ENCODE measurements at regions not wholly inside any gene's neighbourhood (a gene's known extent, or its start where the extent isn't known, plus 50 kb on each side); places are given as distances from the start of the nearest gene placed in this dataset.
"Not testable (repeated sequence)": the region's sequence is repeated elsewhere in the genome, so short reads cannot be mapped to it uniquely, and the experiment has no call there.

DNA sequence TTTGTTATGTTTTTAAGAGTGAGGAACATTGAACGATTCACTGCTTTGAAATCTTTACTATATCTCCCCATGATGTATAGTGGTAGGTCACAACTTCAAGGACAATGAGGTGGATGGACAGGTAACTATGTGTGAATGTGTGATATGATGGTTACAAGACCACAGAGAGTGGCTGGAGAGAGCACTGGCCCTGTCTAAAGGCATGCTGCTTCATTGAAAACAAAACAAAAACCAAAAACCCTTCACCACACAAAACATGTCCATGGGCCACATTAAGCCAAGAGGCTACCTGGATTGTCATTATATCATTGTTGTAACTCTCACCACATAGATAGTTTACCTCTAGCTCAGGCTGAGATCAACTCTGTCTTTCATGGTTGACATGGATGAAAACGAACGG is 180.6 kb upstream of the TENT5A start:
- no peak overlapping the region for H3K27ac ChIP-seq (ENCODE audit: low read length)

GRCh38 chr6:81932448-81932847 is 180.0 kb upstream of the TENT5A start:
- H3K27me3 ChIP-seq (ENCODE audit: insufficient read depth, low read length); H3K4me1 ChIP-seq (ENCODE audit: insufficient read depth, low read length); H3K36me3 ChIP-seq (ENCODE audit: insufficient read depth, low read depth, low read length); H3K9me3 ChIP-seq (ENCODE audit: insufficient read depth, low read depth, low read length); H3K9ac ChIP-seq (ENCODE audit: low read depth, low read length); H3K4me3 ChIP-seq (ENCODE audit: low read length); H3K27ac ChIP-seq (ENCODE audit: low read length): not testable (repeated sequence)

More for the DNA sequence above, 180.6 kb upstream of the TENT5A start:
- H3K4me3 ChIP-seq (ENCODE audit: low read length), result no peak overlapping the region
- no peaks in the 10 kb centered on the region for H3K9me3 ChIP-seq (ENCODE audit: insufficient read depth, low read depth, low read length)
- no peaks in the 10 kb centered on the region for H3K4me1 ChIP-seq (ENCODE audit: insufficient read depth, low read length)
- no peak overlapping the region for H3K9ac ChIP-seq (ENCODE audit: low read depth, low read length)
- H3K27me3 ChIP-seq (ENCODE audit: insufficient read depth, low read length), result no peaks in the 10 kb centered on the region
- no peaks in the 10 kb centered on the region for H3K36me3 ChIP-seq (ENCODE audit: insufficient read depth, low read depth, low read length)

DNA sequence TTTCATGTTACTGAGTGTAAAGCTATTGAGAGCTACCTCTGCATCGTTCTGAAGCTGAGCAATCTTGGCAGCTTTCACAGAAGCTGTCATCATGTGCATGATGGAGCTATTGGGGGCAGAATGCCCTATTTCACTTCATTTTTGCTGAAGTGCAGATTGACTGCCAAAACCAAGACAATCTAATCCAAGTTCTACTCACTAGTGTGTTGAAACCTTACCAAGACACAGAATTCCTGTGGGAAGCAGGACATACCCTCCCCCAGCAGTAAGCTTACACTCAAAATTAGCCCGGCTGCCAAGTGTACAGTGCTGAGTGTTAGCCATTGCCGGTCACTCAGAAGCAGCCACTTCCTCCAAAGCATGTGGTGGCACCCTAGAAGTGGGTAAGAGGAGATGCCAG is 177.3 kb upstream of the TENT5A start:
- H3K9me3 ChIP-seq (ENCODE audit: insufficient read depth, low read depth, low read length), result no peaks in the 10 kb centered on the region
- no peaks in the 10 kb centered on the region for H3K27me3 ChIP-seq (ENCODE audit: insufficient read depth, low read length)
- H3K36me3 ChIP-seq (ENCODE audit: insufficient read depth, low read depth, low read length), result no peaks in the 10 kb centered on the region
- no peak overlapping the region for H3K27ac ChIP-seq (ENCODE audit: low read length)
- no peak overlapping the region for H3K4me3 ChIP-seq (ENCODE audit: low read length)
- no peaks in the 10 kb centered on the region for H3K4me1 ChIP-seq (ENCODE audit: insufficient read depth, low read length)
- no peak overlapping the region for H3K9ac ChIP-seq (ENCODE audit: low read depth, low read length)

DNA sequence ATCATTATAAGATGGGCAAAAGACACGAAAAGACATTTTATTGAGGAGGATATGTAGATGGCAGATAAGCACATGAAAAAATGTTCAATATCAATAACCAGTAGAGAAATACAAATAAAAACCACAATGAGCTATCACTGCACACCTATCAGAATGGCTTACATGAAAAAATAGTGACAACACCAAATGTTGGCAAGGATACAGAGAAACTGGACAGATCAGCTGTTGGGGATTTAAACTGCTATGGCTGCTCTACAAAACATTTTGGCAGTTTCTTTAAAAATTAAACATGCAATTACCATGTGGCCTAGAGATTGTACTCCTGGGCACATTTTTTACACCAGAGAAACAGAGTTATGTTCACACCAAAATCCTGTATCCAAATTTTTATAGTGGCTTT is 172.7 kb upstream of the TENT5A start:
- Histone ChIP-seq H3K9ac (ENCODE audit: low read depth, low read length) (no peak overlapping the region), H3K27me3 (ENCODE audit: insufficient read depth, low read length) (no peaks in the 10 kb centered on the region), H3K4me3 (ENCODE audit: low read length) (no peak overlapping the region), H3K36me3 (ENCODE audit: insufficient read depth, low read depth, low read length) (no peaks in the 10 kb centered on the region), H3K4me1 (ENCODE audit: insufficient read depth, low read length) (no peaks in the 10 kb centered on the region), H3K27ac (ENCODE audit: low read length) (no peak overlapping the region), H3K9me3 (ENCODE audit: insufficient read depth, low read depth, low read length) (no peaks in the 10 kb centered on the region)

DNA sequence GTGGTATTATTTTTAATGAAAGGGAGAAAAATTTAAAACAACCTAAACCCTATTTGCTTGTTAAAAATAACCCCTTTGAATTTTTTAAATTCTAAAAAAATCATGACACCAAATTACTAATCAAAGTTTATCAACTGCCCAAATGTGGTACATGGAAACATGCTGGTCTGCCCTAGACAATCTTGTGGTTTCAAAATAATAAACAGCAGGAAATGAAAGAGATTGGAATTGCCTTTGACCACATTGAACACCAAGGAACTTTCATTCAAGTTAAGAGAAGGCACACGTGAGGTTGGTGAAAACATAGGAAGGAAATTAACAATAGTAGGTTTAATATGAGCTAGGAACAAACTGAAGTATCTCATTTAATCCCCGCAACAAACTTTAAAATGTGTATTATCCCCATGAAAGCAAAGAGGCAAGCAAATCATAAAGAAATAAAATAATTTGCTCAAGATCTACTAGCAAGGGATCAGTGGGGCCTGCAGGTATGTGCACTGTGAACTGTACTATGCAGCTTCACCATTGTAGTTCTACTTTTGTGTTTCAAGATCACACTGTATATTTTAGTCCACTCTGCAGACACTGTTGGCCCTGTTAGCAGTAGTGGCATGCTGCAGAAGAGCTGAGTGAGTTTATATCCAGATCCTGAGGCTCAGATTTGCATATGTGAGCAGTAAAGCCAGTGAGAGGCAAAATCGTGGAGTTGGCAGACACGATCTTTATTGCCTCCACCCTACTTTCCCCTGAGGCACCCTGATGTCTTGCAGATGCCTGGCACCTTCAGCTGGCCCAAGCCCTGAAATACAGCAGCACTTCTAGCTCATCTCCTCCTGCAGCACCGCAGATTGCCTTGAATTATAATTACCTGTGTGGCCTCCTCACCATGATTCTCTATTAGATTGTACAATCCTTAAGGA is 157.8 kb upstream of the TENT5A start:
- no peaks in the 10 kb centered on the region for H3K9me3 ChIP-seq (ENCODE audit: insufficient read depth, low read depth, low read length)
- no peak overlapping the region for H3K4me3 ChIP-seq (ENCODE audit: low read length)
- H3K4me1 ChIP-seq (ENCODE audit: insufficient read depth, low read length), result peaks cover 8% of the 10 kb centered on the region
- no peak overlapping the region for H3K9ac ChIP-seq (ENCODE audit: low read depth, low read length)
- H3K27me3 ChIP-seq (ENCODE audit: insufficient read depth, low read length), result no peaks in the 10 kb centered on the region
- H3K27ac ChIP-seq (ENCODE audit: low read length), result no peak overlapping the region
- H3K36me3 ChIP-seq (ENCODE audit: insufficient read depth, low read depth, low read length), result no peaks in the 10 kb centered on the region

DNA sequence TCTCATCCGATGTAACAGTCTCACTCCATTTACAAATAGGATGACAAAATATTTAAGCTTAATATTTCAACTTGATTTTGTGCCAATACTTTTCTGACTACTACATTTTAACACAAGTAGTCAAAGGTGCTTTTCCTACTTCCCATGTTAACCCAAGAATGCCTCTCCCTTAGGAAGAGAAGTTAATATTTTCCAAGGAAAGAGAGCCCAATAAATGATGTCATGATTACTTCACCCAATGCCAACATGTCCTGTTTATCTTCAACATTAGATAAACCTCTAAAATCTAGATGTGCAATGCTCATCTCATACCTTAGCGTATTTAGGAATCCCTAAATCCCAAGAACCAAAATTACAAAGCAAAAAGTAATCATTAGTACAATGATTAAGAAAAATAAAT is 156.7 kb upstream of the TENT5A start:
- Histone ChIP-seq H3K27me3 (ENCODE audit: insufficient read depth, low read length) (no peaks in the 10 kb centered on the region), H3K4me1 (ENCODE audit: insufficient read depth, low read length) (peaks cover 8% of the 10 kb centered on the region), H3K27ac (ENCODE audit: low read length) (no peak overlapping the region), H3K9ac (ENCODE audit: low read depth, low read length) (no peak overlapping the region), H3K36me3 (ENCODE audit: insufficient read depth, low read depth, low read length) (no peaks in the 10 kb centered on the region), H3K4me3 (ENCODE audit: low read length) (no peak overlapping the region), H3K9me3 (ENCODE audit: insufficient read depth, low read depth, low read length) (no peaks in the 10 kb centered on the region)

GRCh38 chr6:81906709-81907204 is 154.3 kb upstream of the TENT5A start:
- H3K27ac ChIP-seq (ENCODE audit: low read length), result no peak overlapping the region
- H3K4me3 ChIP-seq (ENCODE audit: low read length), result no peak overlapping the region
- H3K4me1 ChIP-seq (ENCODE audit: insufficient read depth, low read length), result peaks cover 8% of the 10 kb centered on the region
- H3K27me3 ChIP-seq (ENCODE audit: insufficient read depth, low read length), result no peaks in the 10 kb centered on the region
- H3K9me3 ChIP-seq (ENCODE audit: insufficient read depth, low read depth, low read length), result no peaks in the 10 kb centered on the region
- H3K36me3 ChIP-seq (ENCODE audit: insufficient read depth, low read depth, low read length), result no peaks in the 10 kb centered on the region
- H3K9ac ChIP-seq (ENCODE audit: low read depth, low read length), result no peak overlapping the region

DNA sequence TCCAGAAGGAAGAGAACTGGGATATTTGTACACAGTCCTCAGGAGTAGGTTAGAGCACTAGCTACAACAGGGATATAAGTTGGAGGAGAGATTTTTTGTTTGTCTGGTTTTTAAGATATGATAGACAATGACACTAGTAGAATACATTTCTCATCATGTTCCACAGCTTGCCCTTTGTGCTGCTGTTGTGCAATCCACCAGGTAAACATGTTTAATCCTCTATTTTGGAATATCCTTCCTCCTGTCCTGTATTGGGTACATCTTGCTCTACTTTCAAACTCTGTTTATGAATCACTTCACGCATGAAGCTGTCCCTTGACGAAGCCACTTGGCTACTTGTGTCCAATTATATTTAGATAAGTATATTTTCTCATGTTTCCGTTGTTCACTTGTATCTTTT is 153.6 kb upstream of the TENT5A start:
- Histone ChIP-seq H3K36me3 (ENCODE audit: insufficient read depth, low read depth, low read length) (no peaks in the 10 kb centered on the region), H3K9ac (ENCODE audit: low read depth, low read length) (no peak overlapping the region), H3K27ac (ENCODE audit: low read length) (no peak overlapping the region), H3K27me3 (ENCODE audit: insufficient read depth, low read length) (no peaks in the 10 kb centered on the region), H3K4me3 (ENCODE audit: low read length) (no peak overlapping the region), H3K9me3 (ENCODE audit: insufficient read depth, low read depth, low read length) (no peaks in the 10 kb centered on the region), H3K4me1 (ENCODE audit: insufficient read depth, low read length) (peaks cover 8% of the 10 kb centered on the region)

DNA sequence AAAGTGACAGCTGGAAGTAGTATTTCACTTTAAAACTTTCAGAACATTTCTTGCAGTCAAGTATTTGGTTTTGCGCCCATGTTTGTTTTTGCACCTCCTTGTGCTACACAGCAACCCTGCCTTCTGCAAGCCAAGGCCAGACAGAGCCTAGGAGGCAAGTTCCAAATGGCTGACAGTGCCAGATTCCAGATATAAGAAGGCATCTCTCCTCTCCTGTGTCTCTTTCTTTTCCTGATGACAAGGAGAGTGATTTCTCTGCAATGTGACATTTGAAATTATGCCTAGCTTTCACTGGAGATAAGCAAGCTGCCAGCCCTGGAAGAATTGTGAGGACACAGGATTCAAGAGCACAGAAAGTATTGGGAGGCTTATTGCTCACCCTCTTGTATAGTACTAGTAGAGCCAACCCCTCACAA is 149.1 kb upstream of the TENT5A start:
- H3K27ac ChIP-seq (ENCODE audit: low read length), result no peak overlapping the region
- H3K4me1 ChIP-seq (ENCODE audit: insufficient read depth, low read length), result peaks cover 22% of the 10 kb centered on the region; the same call in 1 of the 2 replicates
- no peaks in the 10 kb centered on the region for H3K9me3 ChIP-seq (ENCODE audit: insufficient read depth, low read depth, low read length)
- no peak overlapping the region for H3K4me3 ChIP-seq (ENCODE audit: low read length)
- no peaks in the 10 kb centered on the region for H3K27me3 ChIP-seq (ENCODE audit: insufficient read depth, low read length)
- H3K36me3 ChIP-seq (ENCODE audit: insufficient read depth, low read depth, low read length), result no peaks in the 10 kb centered on the region
- H3K9ac ChIP-seq (ENCODE audit: low read depth, low read length), result no peak overlapping the region

GRCh38 chr6:81900616-81901015 is 148.1 kb upstream of the TENT5A start:
- no peaks in the 10 kb centered on the region for H3K27me3 ChIP-seq (ENCODE audit: insufficient read depth, low read length)
- H3K4me3 ChIP-seq (ENCODE audit: low read length), result no peak overlapping the region
- no peaks in the 10 kb centered on the region for H3K36me3 ChIP-seq (ENCODE audit: insufficient read depth, low read depth, low read length)
- H3K27ac ChIP-seq (ENCODE audit: low read length), result no peak overlapping the region
- H3K9ac ChIP-seq (ENCODE audit: low read depth, low read length), result no peak overlapping the region
- no peaks in the 10 kb centered on the region for H3K9me3 ChIP-seq (ENCODE audit: insufficient read depth, low read depth, low read length)
- H3K4me1 ChIP-seq (ENCODE audit: insufficient read depth, low read length), result peaks cover 19% of the 10 kb centered on the region; the same call in 1 of the 2 replicates

DNA sequence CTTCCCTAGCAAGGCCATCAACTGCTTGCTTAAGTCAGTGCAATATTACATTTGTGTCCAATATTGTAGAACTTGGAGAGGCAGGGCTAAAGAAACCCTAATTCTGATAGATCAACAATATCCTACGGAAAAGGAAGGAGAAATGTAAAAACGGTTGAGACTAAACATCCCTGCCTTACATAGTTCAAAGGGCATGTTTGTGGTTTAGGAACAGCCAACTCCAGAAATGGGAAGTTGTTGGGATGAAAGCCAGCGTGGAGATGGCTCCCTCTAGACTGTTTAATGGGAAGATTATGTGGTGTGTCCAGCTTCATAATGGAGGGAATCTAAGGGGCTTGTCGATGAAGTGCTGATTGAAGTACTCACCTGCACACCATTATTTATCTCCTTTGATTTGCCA is 145.3 kb upstream of the TENT5A start:
- no peaks in the 10 kb centered on the region for H3K36me3 ChIP-seq (ENCODE audit: insufficient read depth, low read depth, low read length)
- H3K9me3 ChIP-seq (ENCODE audit: insufficient read depth, low read depth, low read length), result no peaks in the 10 kb centered on the region
- H3K4me1 ChIP-seq (ENCODE audit: insufficient read depth, low read length), result peaks cover 19% of the 10 kb centered on the region; the same call in 1 of the 2 replicates
- H3K27ac ChIP-seq (ENCODE audit: low read length), result no peak overlapping the region
- no peak overlapping the region for H3K9ac ChIP-seq (ENCODE audit: low read depth, low read length)
- H3K4me3 ChIP-seq (ENCODE audit: low read length), result no peak overlapping the region
- no peaks in the 10 kb centered on the region for H3K27me3 ChIP-seq (ENCODE audit: insufficient read depth, low read length)
